ENCODE measurements at regions not wholly inside any gene's neighbourhood (a gene's known extent, or its start where the extent isn't known, plus 50 kb on each side); places are given as distances from the start of the nearest gene placed in this dataset.

- DNase-seq: no peak
These were observed 85.6 kb upstream of the DIO3 start for GRCh38 chr14:101475456-101476257.

GRCh38 chr14:101476258-101476915 lies 84.9 kb upstream of the DIO3 start:
- DNase-seq: no peak

DNA sequence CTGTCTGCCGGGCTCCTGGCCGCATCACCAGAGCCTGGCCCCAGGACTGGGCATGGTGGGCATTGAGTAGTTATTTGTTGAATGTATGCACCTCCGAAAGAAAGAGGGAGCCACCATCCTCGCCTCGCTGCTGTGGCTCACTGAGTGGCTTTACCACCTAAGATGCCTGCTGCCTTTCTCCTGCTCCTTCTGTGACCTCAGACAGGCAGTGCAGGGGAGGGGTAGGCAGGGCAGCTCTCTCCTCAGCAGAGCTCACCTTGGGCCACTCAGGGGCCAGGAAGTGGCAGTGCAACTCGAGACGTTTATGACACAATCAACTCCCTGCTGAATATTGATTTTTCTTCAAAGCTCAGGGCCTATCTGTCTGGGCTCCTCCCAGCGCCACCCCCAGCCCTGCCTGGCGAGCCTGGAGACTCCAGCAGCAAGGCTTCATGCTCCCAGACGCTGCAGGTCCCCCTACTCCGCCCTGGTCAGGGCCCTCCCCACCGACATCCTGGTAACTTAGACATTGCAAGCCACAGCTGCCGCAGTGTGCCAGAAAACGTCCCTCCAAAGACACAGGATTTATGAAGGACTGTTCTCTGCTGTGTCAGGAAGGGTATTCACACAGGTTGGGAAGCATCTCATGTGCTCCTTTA lies 84.3 kb upstream of the DIO3 start:
- DNase-seq: no peak

GRCh38 chr14:101477648-101478047 lies 83.6 kb upstream of the DIO3 start:
- DNase-seq: no peak

DNA sequence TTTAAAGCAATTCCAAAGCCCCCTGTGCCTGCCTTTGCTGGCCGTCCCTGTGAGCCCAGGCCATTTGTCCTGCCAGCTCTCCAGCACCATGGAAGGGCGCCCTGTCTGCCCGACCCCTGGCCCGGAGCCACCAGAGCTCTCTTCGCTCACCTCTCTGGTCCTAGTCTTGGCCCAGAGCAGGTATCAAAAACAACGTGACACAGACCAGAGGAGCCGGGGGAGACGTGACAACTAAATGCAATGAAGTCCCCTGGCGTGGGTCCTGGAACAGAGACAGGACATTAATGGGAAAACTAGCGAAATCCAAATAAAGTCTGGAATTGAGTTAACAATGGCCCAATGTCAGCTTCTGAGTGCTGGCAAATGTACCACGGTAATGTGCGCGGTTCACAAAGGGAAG lies 83.2 kb upstream of the DIO3 start:
- DNase-seq: no peak

DNA sequence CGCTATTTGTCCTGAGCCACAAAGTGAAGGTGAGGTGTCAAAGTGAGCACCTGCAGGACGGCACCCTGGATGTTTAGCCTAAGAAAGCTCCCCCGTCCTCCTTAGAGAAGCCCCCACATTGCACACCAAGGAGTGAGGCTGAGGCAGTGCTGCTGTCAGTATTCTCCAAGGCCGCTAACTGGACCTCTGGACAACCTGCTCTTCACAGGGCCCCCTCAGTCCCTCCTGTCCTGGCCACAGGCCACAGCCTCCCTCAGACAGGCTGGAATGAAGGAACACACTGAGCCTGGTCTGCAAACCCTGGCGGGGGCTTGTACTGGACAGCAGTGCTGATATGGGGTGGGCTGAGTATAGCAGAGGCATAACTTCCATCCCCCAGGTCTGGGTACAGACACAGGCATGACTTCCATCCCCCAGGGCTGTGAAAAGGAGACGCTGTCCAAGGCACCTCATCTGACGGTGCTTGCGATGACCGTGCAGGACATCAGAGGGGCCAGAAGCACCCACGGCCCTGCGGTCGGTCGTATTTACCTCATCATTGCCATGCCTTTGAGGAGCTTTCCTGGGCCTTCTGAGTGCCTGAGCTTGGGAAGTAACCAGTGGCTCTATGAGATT lies 82.4 kb upstream of the DIO3 start:
- DNase-seq: no peak

DNA sequence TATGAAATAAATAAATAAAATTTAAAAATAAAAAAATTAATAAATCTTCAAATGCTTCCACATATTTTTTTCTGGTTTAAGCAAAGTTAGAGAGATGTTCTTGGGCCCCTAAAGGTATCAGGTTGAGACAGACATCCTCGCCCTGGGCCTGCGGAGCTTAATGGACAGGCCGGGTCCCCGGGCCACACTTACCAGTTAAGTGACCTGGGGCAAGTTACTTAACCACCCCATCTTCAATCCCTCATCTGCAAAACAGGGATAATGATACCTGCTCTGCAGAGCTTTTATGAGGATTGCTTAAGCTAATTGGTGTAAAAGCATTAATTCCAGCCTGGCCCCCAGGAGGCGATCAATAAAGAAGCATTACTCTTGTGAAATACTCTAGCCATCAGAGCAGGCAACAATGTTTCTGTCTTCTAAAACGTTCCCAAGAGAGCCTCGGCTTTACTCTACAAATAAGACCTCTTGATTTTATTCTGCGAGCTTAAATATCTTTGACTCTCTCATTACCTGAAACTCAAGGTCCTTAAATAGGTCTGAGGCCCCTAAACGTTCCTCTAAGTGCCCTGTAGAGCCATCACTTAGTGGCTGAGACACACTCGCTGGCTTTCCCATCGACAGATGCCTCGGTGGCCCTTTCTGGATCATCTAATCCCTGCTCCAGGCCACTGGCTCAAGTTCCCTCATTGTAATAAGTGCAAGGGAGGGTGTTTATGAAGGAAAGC lies 81.1 kb upstream of the DIO3 start:
- DNase-seq: no peak

- DNase-seq: no peak
These were observed 80.4 kb upstream of the DIO3 start for GRCh38 chr14:101480747-101481530.

- DNase-seq: no peak
These were observed 79.7 kb upstream of the DIO3 start for GRCh38 chr14:101481557-101481956.

DNA sequence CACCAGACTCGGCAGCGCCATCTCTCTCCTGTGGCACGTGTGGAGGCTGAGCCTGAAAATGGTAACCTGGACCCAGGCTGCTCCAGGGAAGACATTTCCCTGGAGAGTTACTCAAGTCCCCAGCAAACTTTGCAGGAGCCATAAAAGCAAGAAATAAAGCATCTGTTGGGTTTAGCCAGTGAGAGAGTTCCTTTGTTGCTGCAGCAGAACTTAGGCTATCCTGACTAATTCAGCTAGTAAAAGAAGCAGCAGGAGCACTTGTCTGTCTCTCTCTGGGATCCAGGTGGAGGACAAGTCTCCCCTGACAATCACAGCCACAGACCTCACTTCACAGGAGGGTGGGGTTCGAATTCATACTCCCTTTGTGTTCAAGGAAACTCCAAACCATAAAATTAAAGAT lies 79.2 kb upstream of the DIO3 start:
- no peak for DNase-seq

- no peak for DNase-seq
These were observed 77.5 kb upstream of the DIO3 start for GRCh38 chr14:101483829-101484228.

- DNase-seq: no peak
These were observed 72.1 kb upstream of the DIO3 start for GRCh38 chr14:101489092-101489760.

DNA sequence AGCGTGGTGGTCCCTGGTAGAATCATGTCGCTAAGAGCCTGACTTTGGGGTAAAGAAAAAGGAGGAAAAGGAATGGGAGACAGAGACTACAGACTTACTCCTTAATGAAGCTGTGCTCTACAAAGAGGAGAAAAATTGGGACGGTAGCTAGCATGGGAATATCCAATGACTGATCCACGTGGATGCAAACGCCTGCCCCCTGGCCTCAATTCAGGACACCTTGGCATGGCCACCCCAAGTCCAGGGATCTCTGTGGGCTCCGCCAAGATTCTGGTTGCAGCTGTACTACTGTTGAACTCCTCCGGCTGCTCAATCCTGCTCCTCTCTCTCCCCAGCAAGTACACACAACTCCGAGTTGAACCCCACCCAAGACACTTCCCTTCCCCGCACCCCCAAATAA lies 70.5 kb upstream of the DIO3 start:
- no peak for DNase-seq

DNA sequence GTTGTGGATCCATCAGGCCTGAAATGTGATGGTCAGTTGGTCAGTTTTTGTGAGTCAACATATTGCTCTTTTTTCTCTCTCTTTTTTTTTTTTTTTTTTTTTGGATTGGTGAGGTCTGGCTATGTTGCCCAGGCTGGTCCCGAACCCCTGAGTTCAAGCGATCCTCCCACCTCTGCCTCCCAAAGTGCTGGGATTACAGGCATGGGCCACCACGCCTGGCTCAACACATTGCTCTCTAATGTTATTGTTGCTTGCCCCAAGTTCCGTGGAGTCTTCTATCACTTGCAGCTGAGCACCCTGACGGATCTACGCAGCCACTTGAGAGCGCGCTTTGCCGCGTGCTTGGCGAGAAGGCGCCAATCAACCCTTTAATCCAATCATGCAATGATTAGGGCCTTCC lies 69.5 kb upstream of the DIO3 start:
- no peak for DNase-seq

GRCh38 chr14:101492716-101493115 lies 68.6 kb upstream of the DIO3 start:
- no peak for DNase-seq

- no peak for DNase-seq
These were observed 66.5 kb upstream of the DIO3 start for GRCh38 chr14:101494826-101495225.

DNA sequence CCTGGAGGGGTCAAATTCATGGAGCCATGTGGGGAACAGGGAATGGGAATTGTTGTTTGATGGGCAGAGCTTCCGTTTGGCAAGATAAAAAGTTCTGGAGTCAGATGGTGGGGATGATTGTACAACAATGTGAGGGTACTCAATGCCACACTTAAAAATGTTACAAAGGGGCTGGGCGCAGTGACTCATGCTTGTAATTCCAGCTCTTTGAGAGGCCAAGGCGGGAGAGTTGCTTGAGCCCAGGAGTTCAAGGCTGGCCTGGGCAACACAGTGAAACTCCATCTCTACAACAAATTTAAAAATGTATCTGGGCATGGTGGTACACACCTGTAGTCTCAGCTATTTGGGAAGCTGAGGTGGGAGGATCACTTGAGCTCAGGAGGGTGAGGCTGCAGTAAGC lies 66.0 kb upstream of the DIO3 start:
- no peak for DNase-seq

DNA sequence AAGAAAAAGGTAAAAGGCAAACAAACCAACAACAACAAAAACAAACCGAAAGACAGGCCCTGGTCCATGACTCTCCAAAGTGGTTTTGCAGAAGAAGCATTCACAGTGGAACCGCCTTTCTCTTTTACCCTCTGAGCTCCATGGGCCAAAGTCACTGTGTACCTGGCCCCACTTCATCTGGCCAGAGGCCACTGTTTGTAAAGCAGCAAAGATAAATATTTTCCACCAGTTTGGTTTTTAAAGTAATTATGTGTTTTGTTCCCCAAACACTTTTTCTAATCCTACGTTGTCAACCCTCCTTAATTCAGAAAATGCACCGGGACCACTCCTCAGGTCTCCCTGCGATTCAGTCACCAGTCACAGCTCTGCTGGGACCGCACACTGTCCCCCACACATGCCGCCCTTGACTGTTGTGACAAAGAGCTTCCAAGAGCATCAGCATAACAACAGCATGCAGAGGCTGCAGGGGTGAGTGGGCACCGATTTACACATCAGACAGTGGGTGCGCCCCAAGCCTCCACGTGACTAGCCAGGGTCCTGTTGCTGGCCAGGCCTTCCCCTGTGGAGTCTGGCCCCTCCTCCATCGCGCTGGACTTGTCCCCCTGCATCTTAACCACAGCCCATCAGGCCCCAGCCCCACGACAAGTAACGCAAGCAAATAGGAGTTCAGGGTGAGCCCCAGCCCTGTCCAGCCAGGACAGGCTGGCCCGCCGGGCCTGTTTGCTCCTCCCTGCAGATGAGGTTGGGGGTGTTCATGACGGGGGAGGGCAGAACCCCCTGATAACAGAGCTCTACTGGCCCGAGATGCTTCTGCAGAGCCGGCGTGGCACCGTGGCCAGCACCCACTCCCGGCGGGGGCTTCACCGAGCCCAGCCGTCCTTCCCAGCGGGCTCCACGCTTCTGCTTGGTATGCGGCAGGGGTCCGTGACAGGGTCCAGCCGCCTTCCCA lies 65.2 kb upstream of the DIO3 start:
- DNase-seq: no peak

- no peak for DNase-seq
These were observed 64.3 kb upstream of the DIO3 start for GRCh38 chr14:101496776-101497683.
